AG09319 (cell line): ENCODE measurements at regions not wholly inside any gene's neighbourhood (a gene's known extent, or its start where the extent isn't known, plus 50 kb on each side); places are given as distances from the start of the nearest gene placed in this dataset.

Experiments used
- DNase-seq: peaks from one replicate; pipeline ENCODE4 v3.0.0-alpha.2; 2010; ENCODE audit warnings: low read depth; ENCODE audit errors: extremely low read depth
- CTCF ChIP-seq: IDR thresholded peaks from 2 replicates; pipeline ENCODE4 v1.5.1; 2011; ENCODE audit warnings: low read depth, mild to moderate bottlenecking, inconsistent platforms, low read length, moderate library complexity

GRCh38 chr11:69968396-69969347, 109.4 kb upstream of the ANO1 start:
- TF ChIP-seq CTCF = no peak
- DNase-seq = no peak

GRCh38 chr11:69969890-69970784, 108.0 kb upstream of the ANO1 start:
- no peak for DNase-seq
- TF ChIP-seq CTCF = no peak

- no peak for DNase-seq
- TF ChIP-seq CTCF = no peak
Measured at GRCh38 chr11:69970785-69971535, 107.2 kb upstream of the ANO1 start.

GRCh38 chr11:69971741-69972140, 106.4 kb upstream of the ANO1 start:
- DNase-seq = no peak

GRCh38 chr11:69972351-69972802, 105.7 kb upstream of the ANO1 start:
- no peak for DNase-seq
- TF ChIP-seq CTCF = no peak

More at GRCh38 chr11:69971741-69972140, 106.4 kb upstream of the ANO1 start:
- TF ChIP-seq CTCF = no peak

GRCh38 chr11:69974528-69974927, 103.6 kb upstream of the ANO1 start:
- no peak for DNase-seq

More at GRCh38 chr11:69974528-69974927, 103.6 kb upstream of the ANO1 start:
- TF ChIP-seq CTCF = no peak
